ENCODE measurements at regions not wholly inside any gene's neighbourhood (a gene's known extent, or its start where the extent isn't known, plus 50 kb on each side); places are given as distances from the start of the nearest gene placed in this dataset.
A peak's percentile ranks its signal among the peaks of the same experiment; 100 is the strongest.

- no peak overlapping the region for H3K27ac ChIP-seq (ENCODE audit: low read depth, low read length)
- no peak overlapping the region for H3K4ac ChIP-seq (ENCODE audit: low read depth, low read length)
- H2BK5ac ChIP-seq (ENCODE audit: low read depth, low read length, poor library complexity): no peak overlapping the region
- H4K12ac ChIP-seq (ENCODE audit: low read depth, low read length): no peak overlapping the region
- no peak overlapping the region for H2BK12ac ChIP-seq (ENCODE audit: low read length)
- H3K79me2 ChIP-seq (ENCODE audit: control insufficient read depth, insufficient read depth, low read length, poor library complexity): no peaks in the 10 kb centered on the region
- H3K9me3 ChIP-seq (ENCODE audit: insufficient read depth, low read depth, low read length): no peaks in the 10 kb centered on the region
- H2BK120ac ChIP-seq (ENCODE audit: insufficient read depth, low read length, poor library complexity): no peak overlapping the region
- peaks cover 0 to 4% of the 10 kb centered on the region in 2 experiments for H3K4me1 ChIP-seq (ENCODE audit: control insufficient read depth in 1 of 2, insufficient read depth in 2 of 2, low read length in 2 of 2)
- no peaks in the 10 kb centered on the region for H3K27me3 ChIP-seq (ENCODE audit: insufficient read depth, low read length)
- no peak overlapping the region for H4K8ac ChIP-seq (ENCODE audit: low read depth, low read length)
- no peaks in the 10 kb centered on the region for H3K36me3 ChIP-seq (ENCODE audit: control insufficient read depth in 1 of 2, insufficient read depth in 2 of 2, low read length in 2 of 2)
- H3K23ac ChIP-seq (ENCODE audit: low read length): no peak overlapping the region
- no peak for DNase-seq
- H4K91ac ChIP-seq (ENCODE audit: low read depth, low read length): no peak overlapping the region
- H3K4me3 ChIP-seq (ENCODE audit: low read depth, low read length): no peak overlapping the region
- H2AFZ ChIP-seq (ENCODE audit: insufficient read depth, low read length, poor library complexity): no peak overlapping the region
- no peaks in the 10 kb centered on the region for H3K79me1 ChIP-seq (ENCODE audit: low read length)
- H3K18ac ChIP-seq (ENCODE audit: low read length): no peak overlapping the region
- no peak overlapping the region for H3K4me2 ChIP-seq (ENCODE audit: low read length)
- no CpG with 5 or more reads among the region's 8 CpGs for WGBS (ENCODE audit: extremely low coverage, insufficient coverage, insufficient read length)
- H3K9ac ChIP-seq (ENCODE audit: low read length): no peak overlapping the region
- H2AK5ac ChIP-seq (ENCODE audit: low read length): no peak overlapping the region
- H3K14ac ChIP-seq (ENCODE audit: low read length): no peak overlapping the region
Observed at GRCh38 chr5:135120951-135121350, 86.9 kb upstream of the PITX1 start.

GRCh38 chr5:135119481-135119880, 85.5 kb upstream of the PITX1 start:
- no peak overlapping the region for H3K23ac ChIP-seq (ENCODE audit: low read length)
- WGBS (ENCODE audit: extremely low coverage, insufficient coverage, insufficient read length): no CpG with 5 or more reads among the region's 6 CpGs
- H2BK120ac ChIP-seq (ENCODE audit: insufficient read depth, low read length, poor library complexity): no peak overlapping the region
- no peak overlapping the region for H4K12ac ChIP-seq (ENCODE audit: low read depth, low read length)
- no peak overlapping the region for H2AK5ac ChIP-seq (ENCODE audit: low read length)
- H3K4me1 ChIP-seq (ENCODE audit: control insufficient read depth in 1 of 2, insufficient read depth in 2 of 2, low read length in 2 of 2): peaks cover 0 to 3% of the 10 kb centered on the region in 2 experiments
- no peaks in the 10 kb centered on the region for H3K36me3 ChIP-seq (ENCODE audit: control insufficient read depth in 1 of 2, insufficient read depth in 2 of 2, low read length in 2 of 2)
- H3K79me2 ChIP-seq (ENCODE audit: control insufficient read depth, insufficient read depth, low read length, poor library complexity): no peaks in the 10 kb centered on the region
- H2AFZ ChIP-seq (ENCODE audit: insufficient read depth, low read length, poor library complexity): no peak overlapping the region
- H3K18ac ChIP-seq (ENCODE audit: low read length): no peak overlapping the region
- H4K91ac ChIP-seq (ENCODE audit: low read depth, low read length): no peak overlapping the region
- H4K8ac ChIP-seq (ENCODE audit: low read depth, low read length): no peak overlapping the region
- H2BK12ac ChIP-seq (ENCODE audit: low read length): no peak overlapping the region
- H3K9me3 ChIP-seq (ENCODE audit: insufficient read depth, low read depth, low read length): no peaks in the 10 kb centered on the region
- H3K27ac ChIP-seq (ENCODE audit: low read depth, low read length): no peak overlapping the region
- H3K27me3 ChIP-seq (ENCODE audit: insufficient read depth, low read length): no peaks in the 10 kb centered on the region
- DNase-seq: no peak
- H3K9ac ChIP-seq (ENCODE audit: low read length): no peak overlapping the region
- H3K4me3 ChIP-seq (ENCODE audit: low read depth, low read length): no peak overlapping the region
- H3K79me1 ChIP-seq (ENCODE audit: low read length): no peaks in the 10 kb centered on the region
- H3K4me2 ChIP-seq (ENCODE audit: low read length): no peak overlapping the region
- H3K4ac ChIP-seq (ENCODE audit: low read depth, low read length): no peak overlapping the region
- no peak overlapping the region for H3K14ac ChIP-seq (ENCODE audit: low read length)
- H2BK5ac ChIP-seq (ENCODE audit: low read depth, low read length, poor library complexity): no peak overlapping the region

GRCh38 chr5:135117590-135117989, 83.6 kb upstream of the PITX1 start:
- Histone ChIP-seq H3K79me1 (ENCODE audit: low read length) (no peaks in the 10 kb centered on the region), H3K4me1 (ENCODE audit: control insufficient read depth in 1 of 2, insufficient read depth in 2 of 2, low read length in 2 of 2) (no peaks in the 10 kb centered on the region), H4K12ac (ENCODE audit: low read depth, low read length) (no peak overlapping the region), H3K14ac (ENCODE audit: low read length) (no peak overlapping the region), H3K18ac (ENCODE audit: low read length) (no peak overlapping the region), H2BK12ac (ENCODE audit: low read length) (no peak overlapping the region), H3K36me3 (ENCODE audit: control insufficient read depth in 1 of 2, insufficient read depth in 2 of 2, low read length in 2 of 2) (no peaks in the 10 kb centered on the region), H3K79me2 (ENCODE audit: control insufficient read depth, insufficient read depth, low read length, poor library complexity) (no peaks in the 10 kb centered on the region), H3K4me3 (ENCODE audit: low read depth, low read length) (no peak overlapping the region), H3K23ac (ENCODE audit: low read length) (no peak overlapping the region), H2AK5ac (ENCODE audit: low read length) (no peak overlapping the region), H3K27ac (ENCODE audit: low read depth, low read length) (no peak overlapping the region), H2BK5ac (ENCODE audit: low read depth, low read length, poor library complexity) (no peak overlapping the region), H3K27me3 (ENCODE audit: insufficient read depth, low read length) (no peaks in the 10 kb centered on the region), H2AFZ (ENCODE audit: insufficient read depth, low read length, poor library complexity) (no peak overlapping the region), H4K8ac (ENCODE audit: low read depth, low read length) (no peak overlapping the region), H3K9ac (ENCODE audit: low read length) (no peak overlapping the region), H3K4ac (ENCODE audit: low read depth, low read length) (no peak overlapping the region), H3K9me3 (ENCODE audit: insufficient read depth, low read depth, low read length) (peaks cover 2% of the 10 kb centered on the region), H2BK120ac (ENCODE audit: insufficient read depth, low read length, poor library complexity) (no peak overlapping the region), H4K91ac (ENCODE audit: low read depth, low read length) (no peak overlapping the region), H3K4me2 (ENCODE audit: low read length) (no peak overlapping the region)
- no CpG with 5 or more reads among the region's 5 CpGs for WGBS (ENCODE audit: extremely low coverage, insufficient coverage, insufficient read length)
- DNase-seq: no peak

- no peak overlapping the region for H2BK5ac ChIP-seq (ENCODE audit: low read depth, low read length, poor library complexity)
- peak in 1 of 2 donors; percentile 23 for DNase-seq
- H3K23ac ChIP-seq (ENCODE audit: low read length): no peak overlapping the region
- H3K79me2 ChIP-seq (ENCODE audit: control insufficient read depth, insufficient read depth, low read length, poor library complexity): no peaks in the 10 kb centered on the region
- H2BK120ac ChIP-seq (ENCODE audit: insufficient read depth, low read length, poor library complexity): no peak overlapping the region
- H3K4me1 ChIP-seq (ENCODE audit: control insufficient read depth in 1 of 2, insufficient read depth in 2 of 2, low read length in 2 of 2): no peaks in the 10 kb centered on the region
- no peak overlapping the region for H3K14ac ChIP-seq (ENCODE audit: low read length)
- H4K8ac ChIP-seq (ENCODE audit: low read depth, low read length): no peak overlapping the region
- no peak overlapping the region for H2AFZ ChIP-seq (ENCODE audit: insufficient read depth, low read length, poor library complexity)
- H3K79me1 ChIP-seq (ENCODE audit: low read length): no peaks in the 10 kb centered on the region
- H3K27me3 ChIP-seq (ENCODE audit: insufficient read depth, low read length): no peaks in the 10 kb centered on the region
- H3K27ac ChIP-seq (ENCODE audit: low read depth, low read length): no peak overlapping the region
- H3K36me3 ChIP-seq (ENCODE audit: control insufficient read depth in 1 of 2, insufficient read depth in 2 of 2, low read length in 2 of 2): no peaks in the 10 kb centered on the region
- no CpG with 5 or more reads among the region's 6 CpGs for WGBS (ENCODE audit: extremely low coverage, insufficient coverage, insufficient read length)
- no peak overlapping the region for H3K4me3 ChIP-seq (ENCODE audit: low read depth, low read length)
- no peak overlapping the region for H3K4ac ChIP-seq (ENCODE audit: low read depth, low read length)
- no peak overlapping the region for H3K9ac ChIP-seq (ENCODE audit: low read length)
- no peak overlapping the region for H3K18ac ChIP-seq (ENCODE audit: low read length)
- no peak overlapping the region for H2BK12ac ChIP-seq (ENCODE audit: low read length)
- H2AK5ac ChIP-seq (ENCODE audit: low read length): no peak overlapping the region
- H3K9me3 ChIP-seq (ENCODE audit: insufficient read depth, low read depth, low read length): peaks cover 4% of the 10 kb centered on the region
- H3K4me2 ChIP-seq (ENCODE audit: low read length): no peak overlapping the region
- no peak overlapping the region for H4K12ac ChIP-seq (ENCODE audit: low read depth, low read length)
- H4K91ac ChIP-seq (ENCODE audit: low read depth, low read length): no peak overlapping the region
Observed at GRCh38 chr5:135116160-135116561, 82.1 kb upstream of the PITX1 start.
